ENCODE measurements at regions not wholly inside any gene's neighbourhood (a gene's known extent, or its start where the extent isn't known, plus 50 kb on each side); places are given as distances from the start of the nearest gene placed in this dataset.

DNA sequence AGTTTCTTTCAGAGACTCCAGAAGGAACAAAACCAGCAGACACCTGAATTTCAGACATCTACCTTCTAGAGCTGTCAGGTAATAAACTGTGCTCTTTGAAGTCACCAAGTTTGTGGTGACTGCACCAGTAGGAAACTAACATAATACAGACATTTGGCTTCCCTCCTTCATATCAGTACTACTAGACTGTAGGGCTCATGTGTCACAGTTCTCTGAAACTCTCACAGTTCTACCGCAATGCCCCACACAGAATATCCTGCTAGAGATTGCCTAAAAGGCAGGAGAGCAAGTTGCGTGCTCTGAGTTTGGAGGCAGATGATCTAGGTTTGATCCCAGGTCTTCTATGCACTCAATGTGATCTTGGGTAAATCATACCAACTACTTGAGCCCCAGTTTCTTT, 205.0 kb upstream of the LRFN2 start:
- TF ChIP-seq, protein P1, sequence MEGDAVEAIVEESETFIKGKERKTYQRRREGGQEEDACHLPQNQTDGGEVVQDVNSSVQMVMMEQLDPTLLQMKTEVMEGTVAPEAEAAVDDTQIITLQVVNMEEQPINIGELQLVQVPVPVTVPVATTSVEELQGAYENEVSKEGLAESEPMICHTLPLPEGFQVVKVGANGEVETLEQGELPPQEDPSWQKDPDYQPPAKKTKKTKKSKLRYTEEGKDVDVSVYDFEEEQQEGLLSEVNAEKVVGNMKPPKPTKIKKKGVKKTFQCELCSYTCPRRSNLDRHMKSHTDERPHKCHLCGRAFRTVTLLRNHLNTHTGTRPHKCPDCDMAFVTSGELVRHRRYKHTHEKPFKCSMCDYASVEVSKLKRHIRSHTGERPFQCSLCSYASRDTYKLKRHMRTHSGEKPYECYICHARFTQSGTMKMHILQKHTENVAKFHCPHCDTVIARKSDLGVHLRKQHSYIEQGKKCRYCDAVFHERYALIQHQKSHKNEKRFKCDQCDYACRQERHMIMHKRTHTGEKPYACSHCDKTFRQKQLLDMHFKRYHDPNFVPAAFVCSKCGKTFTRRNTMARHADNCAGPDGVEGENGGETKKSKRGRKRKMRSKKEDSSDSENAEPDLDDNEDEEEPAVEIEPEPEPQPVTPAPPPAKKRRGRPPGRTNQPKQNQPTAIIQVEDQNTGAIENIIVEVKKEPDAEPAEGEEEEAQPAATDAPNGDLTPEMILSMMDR (optimal IDR thresholded peaks at IDR 0.05 in 1 of 3, IDR thresholded peaks at IDR 0.05 in 1 of 3, conservative IDR thresholded peaks at IDR 0.05 in 1 of 3; ENCODE audit: extremely low read depth in 1 of 3, insufficient read depth in 2 of 3, low read length in 3 of 3), result no peak
- TF ChIP-seq EZH2 (IDR thresholded peaks at IDR 0.05; ENCODE audit: low read length), result no peak
